ENCODE measurements at regions not wholly inside any gene's neighbourhood (a gene's known extent, or its start where the extent isn't known, plus 50 kb on each side); places are given as distances from the start of the nearest gene placed in this dataset.

DNA sequence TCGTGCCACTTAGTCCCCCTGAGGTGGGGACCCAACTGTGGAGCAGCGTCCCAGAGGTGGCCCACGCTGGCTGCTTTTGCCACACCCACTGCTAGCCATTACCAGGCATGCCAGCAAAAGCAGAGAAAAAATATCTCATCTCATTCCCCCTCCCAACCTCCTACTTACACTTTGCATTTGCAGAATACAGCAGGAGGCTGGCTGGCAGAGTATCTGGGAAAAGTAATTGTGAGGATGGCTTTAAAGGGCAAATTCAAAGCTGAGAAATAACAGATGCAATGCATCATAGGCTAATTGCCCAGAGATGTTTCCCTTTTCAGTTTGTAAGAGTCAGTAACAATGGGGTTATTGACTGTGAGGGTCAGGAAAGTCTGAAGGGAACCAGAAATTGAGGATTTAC is 438.1 kb upstream of the DSEL start:
- no peak for TF ChIP-seq POLR2AphosphoS5 (IDR thresholded peaks at IDR 0.05; ENCODE audit: low read depth, low read length)
- TF ChIP-seq POLR2A (IDR thresholded peaks at IDR 0.05; ENCODE audit: low read depth, low read length): no peak

Data from GM12891 (cell line).